HepG2 (cell line): ENCODE measurements at regions not wholly inside any gene's neighbourhood (a gene's known extent, or its start where the extent isn't known, plus 50 kb on each side); places are given as distances from the start of the nearest gene placed in this dataset.

ENCODE experiments used
- ATAC-seq: fragments of 200-7000 bp; cut with Tn5 transposase; 3 replicates; pipeline ENCODE4 v1.9.1; 2020; ENCODE audit warnings: mild to moderate bottlenecking, moderate library complexity
- BruUV-seq: library from RNA; stranded (reverse); fragments of 400-500 nt; replicated peaks from 2 replicates; lab custom pipeline; 2021; lab: Mats Ljungman, UMichigan
- CTCF ChIA-PET: fragments of 300-600 bp; formaldehyde crosslinking; extraction: SDS; loops from one replicate; lab custom pipeline; 2021; ENCODE audit warnings: low total read pairs, inconsistent platforms, low intra/inter-chr PET ratio; lab: Yijun Ruan, JAX
- POLR2A ChIA-PET: fragments of 350-600 bp; sonication (Branson Sonifier 250); formaldehyde crosslinking; loops from one replicate; lab custom pipeline; 2020; ENCODE audit warnings: antibody characterized with exemption, inconsistent platforms; lab: Yijun Ruan, JAX
- DNase-seq: peaks from one replicate; pipeline ENCODE4 v3.0.0-alpha.2; 2015; ENCODE audit warnings: low spot score
- FAIRE-seq: peaks from 3 replicates; lab custom pipeline; 2011; peaks lifted over from hg19 to GRCh38; lab: Jason Lieb, UNC
- H2AFZ ChIP-seq: one replicate; pipeline ENCODE4 v1.6.1; 2011; ENCODE audit warnings: low read length, inconsistent platforms
- H3K27ac ChIP-seq: fragments of 300-600 bp; 3 replicates; pipeline ENCODE4 v1.8.0; 2011; ENCODE audit warnings: mixed run types, mild to moderate bottlenecking, mixed read lengths, low read length, inconsistent platforms; ENCODE audit not compliant: insufficient read depth; ENCODE audit errors: extremely low read length
- H3K27me3 ChIP-seq, 2 experiments: fragments of 200-600 bp in 1 of 2; 2 replicates in 1 of 2; 3 replicates in 1 of 2; pipeline versions ENCODE4 v1.6.0 to v1.8.0; 2011; ENCODE audit warnings: low read length in 2 of 2, mild to moderate bottlenecking in 2 of 2, moderate library complexity in 2 of 2, inconsistent platforms in 1 of 2; ENCODE audit not compliant: insufficient read depth in 2 of 2, control insufficient read depth in 1 of 2
- H3K36me3 ChIP-seq, 2 experiments: fragments of 200-600 bp in 1 of 2; replicated peaks in 1 of 2; 2 replicates in 1 of 2; 3 replicates in 1 of 2; pipeline versions ENCODE4 v1.5.1 to v1.8.0; 2011; ENCODE audit warnings: low read length in 2 of 2, inconsistent platforms in 1 of 2; ENCODE audit not compliant: insufficient read depth in 2 of 2, control insufficient read depth in 1 of 2
- H3K4me1 ChIP-seq: 2 replicates; pipeline ENCODE4 v1.5.1; 2012; ENCODE audit warnings: low read length, inconsistent platforms; ENCODE audit not compliant: insufficient read depth
- H3K4me2 ChIP-seq: 2 replicates; pipeline ENCODE4 v1.6.0; 2011; ENCODE audit warnings: low read depth, low read length, inconsistent platforms
- H3K4me3 ChIP-seq, 3 experiments: fragments of 200-600 bp in 1 of 3; sonication (generic), shearing (Covaris generic) in 1 of 3; replicated peaks in 1 of 3; 2 replicates each; pipeline ENCODE4 v1.5.1; 2011 to 2016; ENCODE audit warnings: low read length in 3 of 3, inconsistent platforms in 2 of 3, low read depth in 2 of 3, mild to moderate bottlenecking in 2 of 3, control low read depth in 1 of 3, mixed read lengths in 1 of 3; ENCODE audit not compliant: insufficient read depth in 1 of 3
- H3K79me2 ChIP-seq: one replicate; pipeline ENCODE4 v1.6.1; 2011; ENCODE audit warnings: low read length, inconsistent platforms; ENCODE audit not compliant: insufficient read depth
- H3K9ac ChIP-seq: 2 replicates; pipeline ENCODE4 v1.6.0; 2011; ENCODE audit warnings: mild to moderate bottlenecking, low read depth, low read length, inconsistent platforms; ENCODE audit not compliant: insufficient read depth
- H3K9me3 ChIP-seq: 2 replicates; pipeline ENCODE4 v1.5.1; 2012; ENCODE audit warnings: mild to moderate bottlenecking, low read length
- H4K20me1 ChIP-seq: 2 replicates; pipeline ENCODE4 v1.6.0; 2011; ENCODE audit warnings: inconsistent platforms, mild to moderate bottlenecking, low read length, moderate library complexity; ENCODE audit not compliant: insufficient read depth
- AGO2 ChIP-seq: fragments of 200-400 bp; formaldehyde crosslinking; optimal IDR thresholded peaks from 2 replicates; pipeline ENCODE3; 2017; ENCODE audit warnings: mild to moderate bottlenecking, low read depth, low read length, moderate library complexity
- BCL6 ChIP-seq: IDR thresholded peaks from 2 replicates; pipeline ENCODE4 v1.6.1; 2016; ENCODE audit warnings: missing genetic modification reagents, missing compliant biosample characterization
- DMAP1 ChIP-seq: IDR thresholded peaks from 2 replicates; pipeline ENCODE4 v1.6.1; 2016
- FOXK1 ChIP-seq: sonication (generic); formaldehyde crosslinking; IDR thresholded peaks from 2 replicates; pipeline ENCODE4 v1.4.0; 2020; ENCODE audit warnings: low read depth, missing genetic modification reagents, borderline replicate concordance
- GFI1 ChIP-seq: sonication (generic); formaldehyde crosslinking; IDR thresholded peaks from 2 replicates; pipeline ENCODE4 v1.5.0; 2020; ENCODE audit warnings: missing genetic modification reagents, mild to moderate bottlenecking, borderline replicate concordance
- GLMP ChIP-seq: sonication (generic); formaldehyde crosslinking; IDR thresholded peaks from 2 replicates; pipeline ENCODE4 v1.9.0; 2021; ENCODE audit warnings: missing genetic modification reagents, mild to moderate bottlenecking, borderline replicate concordance
- IKZF4 ChIP-seq: sonication (generic); formaldehyde crosslinking; IDR thresholded peaks from 2 replicates; pipeline ENCODE4 v1.5.1; 2020; ENCODE audit warnings: borderline replicate concordance, mild to moderate bottlenecking, low read depth, missing genetic modification reagents; ENCODE audit errors: not compliant biosample characterization
- KLF6 ChIP-seq: IDR thresholded peaks from 2 replicates; pipeline ENCODE4 v1.8.0; 2016; ENCODE audit warnings: missing biosample characterization, missing genetic modification reagents
- NAIF1 ChIP-seq: sonication (generic); formaldehyde crosslinking; IDR thresholded peaks from 2 replicates; pipeline ENCODE4 v1.5.0; 2020; ENCODE audit warnings: mild to moderate bottlenecking, missing genetic modification reagents, borderline replicate concordance
- PAF1 ChIP-seq: IDR thresholded peaks from 2 replicates; pipeline ENCODE4 v1.6.1; 2016; ENCODE audit warnings: missing genetic modification reagents, missing compliant biosample characterization
- POGZ ChIP-seq: sonication (generic); formaldehyde crosslinking; IDR thresholded peaks from 2 replicates; pipeline ENCODE4 v1.4.0; 2020; ENCODE audit warnings: mild to moderate bottlenecking, missing genetic modification reagents
- SALL2 ChIP-seq: sonication (generic); formaldehyde crosslinking; IDR thresholded peaks from 2 replicates; pipeline ENCODE4 v1.8.1; 2023; ENCODE audit warnings: mild to moderate bottlenecking, missing genetic modification reagents, inconsistent platforms
- WIZ ChIP-seq: sonication (generic); formaldehyde crosslinking; IDR thresholded peaks from 2 replicates; pipeline ENCODE4 v1.5.1; 2020; ENCODE audit warnings: mild to moderate bottlenecking, missing genetic modification reagents
- ZBTB38 ChIP-seq: sonication (generic); formaldehyde crosslinking; IDR thresholded peaks from 2 replicates; pipeline ENCODE4 v1.5.1; 2020; ENCODE audit warnings: mild to moderate bottlenecking, missing genetic modification reagents
- ZBTB7A ChIP-seq: sonication (generic); formaldehyde crosslinking; IDR thresholded peaks from 2 replicates; pipeline ENCODE4 v1.8.0; 2022; ENCODE audit warnings: mild to moderate bottlenecking, missing genetic modification reagents
- ZNF180 ChIP-seq: sonication (generic); formaldehyde crosslinking; IDR thresholded peaks from 2 replicates; pipeline ENCODE4 v1.4.0; 2020; ENCODE audit warnings: low read depth, missing genetic modification reagents, borderline replicate concordance
- ZNF772 ChIP-seq: sonication (generic); formaldehyde crosslinking; IDR thresholded peaks from 2 replicates; pipeline ENCODE4 v1.5.0; 2020; ENCODE audit warnings: mild to moderate bottlenecking, missing genetic modification reagents
- WGBS: methylation state at CpG from one replicate; pipeline ENCODE4 v1.1.6; 2017; ENCODE audit warnings: low lambda C conversion rate; 5-methylcytosine and 5-hydroxymethylcytosine counted together
- in situ Hi-C: cut with HindIII; loops from 2 replicates; pipeline ENCODE4 v1.10.0; 2017; ENCODE audit warnings: low pct_unique_long_range_greater_than_20kb; ENCODE audit not compliant: extremely low pct_ligation_motif_present
- intact Hi-C: fragments of 100-400 bp; cut with micrococcal nuclease; formaldehyde crosslinking; loops from one replicate; pipeline ENCODE4 v1.10.0; 2022; ENCODE audit not compliant: unreplicated experiment
- TF ChIP-seq, protein P1 (sequence below): sonication (generic); formaldehyde crosslinking; IDR thresholded peaks from 2 replicates; pipeline ENCODE4 v1.4.0; 2020; ENCODE audit warnings: missing genetic modification reagents
- TF ChIP-seq, protein P2 (sequence below): sonication (generic); formaldehyde crosslinking; IDR thresholded peaks from 2 replicates; pipeline ENCODE4 v1.4.0; 2020; ENCODE audit warnings: missing genetic modification reagents, borderline replicate concordance

DNA sequence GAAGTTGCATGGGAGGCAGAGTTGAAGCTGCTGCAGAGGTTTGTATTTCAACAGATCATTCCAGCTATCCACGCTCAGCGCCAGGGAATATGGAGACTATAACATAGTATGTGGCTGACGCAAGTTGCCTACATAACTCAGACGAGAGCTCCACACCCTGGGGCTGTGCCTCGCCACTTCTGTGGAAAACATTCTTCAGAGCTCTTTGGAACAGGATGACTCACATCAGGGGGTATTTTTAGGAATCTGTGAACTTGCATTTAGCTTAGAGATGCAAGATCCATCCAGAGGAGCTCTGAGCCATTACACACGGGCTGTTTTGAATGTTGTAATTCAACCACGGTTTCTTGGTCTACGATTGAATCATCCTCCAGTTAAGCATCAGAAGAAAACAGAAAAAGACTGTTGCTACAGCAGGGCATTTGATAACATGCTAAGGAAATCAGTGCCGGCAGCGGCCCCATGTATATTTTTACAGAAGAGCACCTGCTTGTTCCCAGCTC is 481.5 kb upstream of the AKR1E2 start:
- H3K4me3 ChIP-seq, result no peak overlapping the region
- no TSS peak for BruUV-seq
- intact Hi-C loops, result no loop called here

More for the DNA sequence above, 481.5 kb upstream of the AKR1E2 start:
- Histone ChIP-seq H3K4me2 (no peak overlapping the region), H3K9ac (no peak overlapping the region), H2AFZ (no peak overlapping the region), H3K79me2 (no peaks in the 10 kb centered on the region), H4K20me1 (no peaks in the 10 kb centered on the region), H3K9me3 (no peaks in the 10 kb centered on the region), H3K4me1 (no peaks in the 10 kb centered on the region), H3K27ac (no peak overlapping the region), H3K27me3 (no peaks in the 10 kb centered on the region; a peak in 1 of 5 replicates), H3K36me3 (no peaks in the 10 kb centered on the region)
- in situ Hi-C loops, result no loop called here
- WGBS, result 26% methylated on average over 10 of the region's 10 CpGs
- FAIRE-seq (no peak), DNase-seq (no peak), ATAC-seq (no peak)
- ChIA-PET POLR2A (no interaction called here), CTCF (no interaction called here)
- no peak for TF ChIP-seq IKZF4 (CRISPR knock-in tag)
- TF ChIP-seq ZBTB38, result no peak
- no peak for TF ChIP-seq BCL6
- no peak for TF ChIP-seq ZNF180 (CRISPR knock-in tag)
- TF ChIP-seq, protein P1, sequence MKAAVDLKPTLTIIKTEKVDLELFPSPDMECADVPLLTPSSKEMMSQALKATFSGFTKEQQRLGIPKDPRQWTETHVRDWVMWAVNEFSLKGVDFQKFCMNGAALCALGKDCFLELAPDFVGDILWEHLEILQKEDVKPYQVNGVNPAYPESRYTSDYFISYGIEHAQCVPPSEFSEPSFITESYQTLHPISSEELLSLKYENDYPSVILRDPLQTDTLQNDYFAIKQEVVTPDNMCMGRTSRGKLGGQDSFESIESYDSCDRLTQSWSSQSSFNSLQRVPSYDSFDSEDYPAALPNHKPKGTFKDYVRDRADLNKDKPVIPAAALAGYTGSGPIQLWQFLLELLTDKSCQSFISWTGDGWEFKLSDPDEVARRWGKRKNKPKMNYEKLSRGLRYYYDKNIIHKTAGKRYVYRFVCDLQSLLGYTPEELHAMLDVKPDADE (CRISPR knock-in tag), result no peak
- TF ChIP-seq SALL2 (CRISPR knock-in tag), result no peak
- no peak for TF ChIP-seq KLF6 (CRISPR knock-in tag)
- TF ChIP-seq GLMP (CRISPR knock-in tag), result no peak
- no peak for TF ChIP-seq POGZ (CRISPR knock-in tag)
- no peak for TF ChIP-seq GFI1 (CRISPR knock-in tag)
- TF ChIP-seq FOXK1 (CRISPR knock-in tag), result no peak
- TF ChIP-seq NAIF1 (CRISPR knock-in tag), result no peak
- no peak for TF ChIP-seq ZBTB7A (CRISPR knock-in tag)
- TF ChIP-seq WIZ (CRISPR knock-in tag), result no peak
- TF ChIP-seq, protein P2, sequence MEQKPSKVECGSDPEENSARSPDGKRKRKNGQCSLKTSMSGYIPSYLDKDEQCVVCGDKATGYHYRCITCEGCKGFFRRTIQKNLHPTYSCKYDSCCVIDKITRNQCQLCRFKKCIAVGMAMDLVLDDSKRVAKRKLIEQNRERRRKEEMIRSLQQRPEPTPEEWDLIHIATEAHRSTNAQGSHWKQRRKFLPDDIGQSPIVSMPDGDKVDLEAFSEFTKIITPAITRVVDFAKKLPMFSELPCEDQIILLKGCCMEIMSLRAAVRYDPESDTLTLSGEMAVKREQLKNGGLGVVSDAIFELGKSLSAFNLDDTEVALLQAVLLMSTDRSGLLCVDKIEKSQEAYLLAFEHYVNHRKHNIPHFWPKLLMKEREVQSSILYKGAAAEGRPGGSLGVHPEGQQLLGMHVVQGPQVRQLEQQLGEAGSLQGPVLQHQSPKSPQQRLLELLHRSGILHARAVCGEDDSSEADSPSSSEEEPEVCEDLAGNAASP, result no peak
- no peak for TF ChIP-seq AGO2
- no peak for TF ChIP-seq ZNF772
- TF ChIP-seq PAF1 (CRISPR knock-in tag), result no peak
- TF ChIP-seq DMAP1 (CRISPR knock-in tag), result no peak
